Body of pancreas (tissue), 4 donors: ENCODE measurements at regions not wholly inside any gene's neighbourhood (a gene's known extent, or its start where the extent isn't known, plus 50 kb on each side); places are given as distances from the start of the nearest gene placed in this dataset.

ENCODE experiments used
- ATAC-seq: fragments of 150-250 bp; one replicate; pipeline ENCODE4 v1.9.1; 2016
- DNase-seq, 4 donors: peaks; one replicate each; pipeline ENCODE4 v3.0.0-alpha.2; 2019
- H3K27ac ChIP-seq, 4 donors: fragments of 200-600 bp; sonication (generic); 1 replicate in 3 of 4; 2 replicates in 1 of 4; pipeline versions ENCODE4 v1.5.1 to v1.6.1; 2016 to 2019; ENCODE audit warnings: mild to moderate bottlenecking in 1 of 4, mixed read lengths in 1 of 4, moderate library complexity in 1 of 4
- H3K27me3 ChIP-seq, 2 donors: fragments of 200-600 bp; sonication (generic); one replicate each; pipeline ENCODE4 v1.6.0; 2016; ENCODE audit warnings: mild to moderate bottlenecking in 1 of 2
- H3K36me3 ChIP-seq, 2 donors: fragments of 200-600 bp; sonication (generic); replicated peaks in 1 of 2; 2 replicates each; pipeline ENCODE4 v1.5.1; 2016; ENCODE audit warnings: low read depth in 2 of 2; ENCODE audit not compliant: insufficient read depth in 1 of 2
- H3K4me1 ChIP-seq: fragments of 200-600 bp; sonication (generic); one replicate; pipeline ENCODE4 v1.6.0; 2016
- H3K4me3 ChIP-seq, 2 donors: fragments of 200-600 bp; sonication (generic); 1 replicate in 1 of 2; 2 replicates in 1 of 2; pipeline ENCODE4 v1.5.1; 2016 to 2019
- H3K9me3 ChIP-seq, 3 donors: fragments of 200-600 bp; sonication (generic); 1 replicate in 2 of 3; 2 replicates in 1 of 3; pipeline ENCODE4 v1.5.1; 2016
- CTCF ChIP-seq, 7 experiments: fragments of 450-650 bp in 4 of 7; fragments of 200-600 bp in 3 of 7; sonication (generic) in 3 of 7; IDR thresholded peaks; one replicate each; pipeline ENCODE4 v1.5.1; 2016 to 2019; ENCODE audit warnings: antibody characterized with exemption in 7 of 7
- POLR2A ChIP-seq, 3 donors: fragments of 450-650 bp; IDR thresholded peaks; one replicate each; pipeline ENCODE4 v1.6.1; 2016; ENCODE audit warnings: antibody characterized with exemption in 3 of 3, mild to moderate bottlenecking in 2 of 3
- WGBS, 2 donors: methylation state at CpG; one replicate each; pipeline ENCODE4 v1.1.5; 2017; 5-methylcytosine and 5-hydroxymethylcytosine counted together
- intact Hi-C: fragments of 100-400 bp; cut with DNase I; formaldehyde crosslinking; loops from one replicate; pipeline ENCODE4 v1.15.1; 2023

- no peaks in the 10 kb centered on the region for H3K36me3 ChIP-seq
- H3K27me3 ChIP-seq: no peaks in the 10 kb centered on the region
- ATAC-seq (no peak), DNase-seq (no peak)
- 63% methylated on average over 9 of the region's 9 CpGs for WGBS, 2 donors
- intact Hi-C loops: no loop called here
- H3K4me1 ChIP-seq: no peaks in the 10 kb centered on the region
- H3K27ac ChIP-seq: no peak overlapping the region
- TF ChIP-seq CTCF (IDR thresholded peaks at IDR 0.05) (no peak), POLR2A (IDR thresholded peaks at IDR 0.05) (no peak)
- H3K9me3 ChIP-seq: no peaks in the 10 kb centered on the region
- no peak overlapping the region for H3K4me3 ChIP-seq
Measured at GRCh38 chr21:35476621-35477395, 427.7 kb upstream of the RUNX1 start.

GRCh38 chr21:35475762-35476161, 426.7 kb upstream of the RUNX1 start:
- no peak overlapping the region for H3K4me3 ChIP-seq
- ATAC-seq: no peak
- 53 to 59% methylated on average over 4 of the region's 4 CpGs for WGBS, 2 donors

GRCh38 chr21:35475009-35475408, 425.9 kb upstream of the RUNX1 start:
- H3K36me3 ChIP-seq: no peaks in the 10 kb centered on the region
- no peaks in the 10 kb centered on the region for H3K4me1 ChIP-seq
- H3K4me3 ChIP-seq: no peak overlapping the region
- ATAC-seq: no peak
- H3K27ac ChIP-seq: peak overlapping the region in 1 of 4 donors; percentile 51
- H3K27me3 ChIP-seq: no peaks in the 10 kb centered on the region
- H3K9me3 ChIP-seq: no peaks in the 10 kb centered on the region
- intact Hi-C loops: no loop called here
- DNase-seq: peak in 1 of 4 donors; percentile 35
- no peak for TF ChIP-seq POLR2A (IDR thresholded peaks at IDR 0.05)
- no peak for TF ChIP-seq CTCF (IDR thresholded peaks at IDR 0.05)

More at GRCh38 chr21:35475762-35476161, 426.7 kb upstream of the RUNX1 start:
- Histone ChIP-seq H3K27me3 (no peaks in the 10 kb centered on the region), H3K4me1 (no peaks in the 10 kb centered on the region), H3K9me3 (no peaks in the 10 kb centered on the region), H3K27ac (peak overlapping the region in 1 of 4 donors; percentile 51), H3K36me3 (no peaks in the 10 kb centered on the region)
- intact Hi-C loops: no loop called here
- no peak for TF ChIP-seq POLR2A (IDR thresholded peaks at IDR 0.05)
- no peak for TF ChIP-seq CTCF (IDR thresholded peaks at IDR 0.05)
- DNase-seq: peak in 1 of 4 donors; percentile 8

GRCh38 chr21:35473496-35473895, 424.4 kb upstream of the RUNX1 start:
- WGBS, 2 donors: 86 to 89% methylated on average over 1 of the region's 1 CpG
- ATAC-seq (no peak), DNase-seq (no peak)
- intact Hi-C loops: no loop called here
- Histone ChIP-seq H3K4me3 (no peak overlapping the region), H3K4me1 (no peaks in the 10 kb centered on the region), H3K27me3 (no peaks in the 10 kb centered on the region), H3K36me3 (no peaks in the 10 kb centered on the region), H3K27ac (no peak overlapping the region), H3K9me3 (no peaks in the 10 kb centered on the region)
- TF ChIP-seq POLR2A (IDR thresholded peaks at IDR 0.05): no peak
- TF ChIP-seq CTCF (IDR thresholded peaks at IDR 0.05): no peak

- 69 to 76% methylated on average over 5 of the region's 5 CpGs for WGBS, 2 donors
- H3K9me3 ChIP-seq: no peaks in the 10 kb centered on the region
- ATAC-seq (no peak), DNase-seq (no peak)
- no peak for TF ChIP-seq CTCF (IDR thresholded peaks at IDR 0.05)
- TF ChIP-seq POLR2A (IDR thresholded peaks at IDR 0.05): no peak
- no peak overlapping the region for H3K4me3 ChIP-seq
- H3K27me3 ChIP-seq: no peaks in the 10 kb centered on the region
- H3K36me3 ChIP-seq: no peaks in the 10 kb centered on the region
- no peaks in the 10 kb centered on the region for H3K4me1 ChIP-seq
- no peak overlapping the region for H3K27ac ChIP-seq
- intact Hi-C loops: no loop called here
Measured at GRCh38 chr21:35470522-35470921, 421.4 kb upstream of the RUNX1 start.
